H1 (cell line): ENCODE measurements at regions not wholly inside any gene's neighbourhood (a gene's known extent, or its start where the extent isn't known, plus 50 kb on each side); places are given as distances from the start of the nearest gene placed in this dataset.
"Not testable (repeated sequence)": the region's sequence is repeated elsewhere in the genome, so short reads cannot be mapped to it uniquely, and the experiment has no call there.

ENCODE experiments used
- CTCF ChIA-PET: fragments of 300-600 bp; sonication (Branson Sonifier 250); formaldehyde crosslinking; loops from one replicate; lab custom pipeline; 2021; ENCODE audit not compliant: partially characterized antibody; lab: Charles Lee
- POLR2A ChIA-PET: fragments of 300-600 bp; sonication (Branson Sonifier 250); formaldehyde crosslinking; loops from one replicate; lab custom pipeline; 2021; ENCODE audit warnings: inconsistent platforms; ENCODE audit not compliant: partially characterized antibody; lab: Charles Lee
- DNase-seq, 2 experiments: peaks; one replicate each; pipeline versions ENCODE4 v3.0.0 to v3.0.0-alpha.2; 2010 to 2022; ENCODE audit warnings: low spot score in 2 of 2, low read depth in 1 of 2, mixed read lengths in 1 of 2
- FAIRE-seq: peaks from 2 replicates; lab custom pipeline; 2011; peaks lifted over from hg19 to GRCh38; lab: Jason Lieb, UNC
- H2AFZ ChIP-seq: 2 replicates; pipeline ENCODE4 v1.8.1; 2012; ENCODE audit warnings: low read length, inconsistent platforms
- H2AK5ac ChIP-seq: 2 replicates; pipeline ENCODE4 v1.6.1; 2013; ENCODE audit warnings: low read depth, low read length
- H2BK120ac ChIP-seq: replicated peaks from 2 replicates; pipeline ENCODE3; 2013; ENCODE audit warnings: low read depth, low read length, inconsistent platforms
- H2BK12ac ChIP-seq: 2 replicates; pipeline ENCODE4 v1.6.1; 2013; ENCODE audit warnings: low read depth, low read length
- H2BK15ac ChIP-seq: 2 replicates; pipeline ENCODE4 v1.6.1; 2013; ENCODE audit warnings: low read length
- H2BK20ac ChIP-seq: 2 replicates; pipeline ENCODE4 v1.6.1; 2013; ENCODE audit warnings: low read length
- H2BK5ac ChIP-seq: 2 replicates; pipeline ENCODE4 v1.6.1; 2013; ENCODE audit warnings: low read depth, low read length
- H3K14ac ChIP-seq: 2 replicates; pipeline ENCODE4 v1.6.1; 2013; ENCODE audit warnings: inconsistent platforms; ENCODE audit not compliant: insufficient read length
- H3K18ac ChIP-seq: 2 replicates; pipeline ENCODE4 v1.6.1; 2013; ENCODE audit warnings: low read length; ENCODE audit errors: extremely low read depth
- H3K23ac ChIP-seq: 2 replicates; pipeline ENCODE4 v1.6.1; 2013; ENCODE audit warnings: inconsistent platforms; ENCODE audit not compliant: insufficient read length
- H3K23me2 ChIP-seq: 2 replicates; pipeline ENCODE4 v1.6.1; 2013; ENCODE audit warnings: low read depth, low read length
- H3K27ac ChIP-seq: 2 replicates; pipeline ENCODE4 v1.6.1; 2011; ENCODE audit warnings: low read depth, low read length, inconsistent platforms
- H3K27me3 ChIP-seq, 4 experiments: replicated peaks in 1 of 4; 1 replicate in 1 of 4; 2 replicates in 3 of 4; pipeline versions ENCODE4 v1.6.1 to v1.8.1; 2011 to 2013; ENCODE audit warnings: low read length in 3 of 4, mild to moderate bottlenecking in 3 of 4, inconsistent platforms in 2 of 4, mixed read lengths in 2 of 4, moderate library complexity in 1 of 4; ENCODE audit not compliant: control insufficient read depth in 3 of 4, insufficient read depth in 3 of 4; ENCODE audit errors: extremely low read depth in 1 of 4
- H3K36me3 ChIP-seq, 4 experiments: 2 replicates each; pipeline versions ENCODE4 v1.6.1 to v1.8.1; 2011 to 2013; ENCODE audit warnings: mild to moderate bottlenecking in 4 of 4, low read length in 3 of 4, moderate library complexity in 2 of 4, control low read depth in 1 of 4, inconsistent platforms in 1 of 4; ENCODE audit not compliant: insufficient read depth in 4 of 4, control insufficient read depth in 2 of 4
- H3K4ac ChIP-seq: replicated peaks from 2 replicates; pipeline ENCODE3; 2013; ENCODE audit warnings: low read length, low read depth, mixed read lengths, inconsistent platforms; ENCODE audit not compliant: insufficient read length
- H3K4me1 ChIP-seq, 4 experiments: replicated peaks in 1 of 4; 1 replicate in 1 of 4; 2 replicates in 3 of 4; pipeline versions ENCODE4 v1.6.1 to v1.8.1; 2011 to 2013; ENCODE audit warnings: low read length in 3 of 4, inconsistent platforms in 2 of 4, mixed read lengths in 1 of 4; ENCODE audit not compliant: insufficient read depth in 4 of 4, control insufficient read depth in 3 of 4
- H3K4me2 ChIP-seq, 2 experiments: 2 replicates each; pipeline versions ENCODE4 v1.6.1 to v1.8.1; 2011 to 2013; ENCODE audit warnings: low read depth in 2 of 2, low read length in 2 of 2, control low read depth in 1 of 2, inconsistent platforms in 1 of 2, mild to moderate bottlenecking in 1 of 2; ENCODE audit not compliant: insufficient read depth in 1 of 2
- H3K4me3 ChIP-seq, 4 experiments: fragments of 200-600, 300-600 bp in 1 of 4; sonication (generic), shearing (Covaris generic), sonication (Bioruptor Twin) in 1 of 4; 2 replicates each; pipeline versions ENCODE4 v1.5.1 to v1.8.1; 2011 to 2016; ENCODE audit warnings: low read length in 4 of 4, low read depth in 3 of 4, control low read depth in 2 of 4, inconsistent platforms in 2 of 4, mild to moderate bottlenecking in 2 of 4, mixed read lengths in 1 of 4, moderate library complexity in 1 of 4; ENCODE audit not compliant: insufficient read depth in 2 of 4; ENCODE audit errors: extremely low read depth in 1 of 4
- H3K56ac ChIP-seq: replicated peaks from 2 replicates; pipeline ENCODE3; 2013; ENCODE audit warnings: low read depth, mild to moderate bottlenecking, mixed read lengths, low read length, inconsistent platforms; ENCODE audit not compliant: insufficient read length
- H3K79me1 ChIP-seq: 2 replicates; pipeline ENCODE4 v1.6.1; 2013; ENCODE audit warnings: low read depth, low read length, control low read depth
- H3K79me2 ChIP-seq, 2 experiments: 2 replicates each; pipeline versions ENCODE4 v1.6.1 to v1.8.1; 2012 to 2013; ENCODE audit warnings: low read length in 2 of 2, mild to moderate bottlenecking in 2 of 2, inconsistent platforms in 1 of 2; ENCODE audit not compliant: insufficient read depth in 2 of 2, control insufficient read depth in 1 of 2
- H3K9ac ChIP-seq, 4 experiments: replicated peaks in 1 of 4; 1 replicate in 1 of 4; 2 replicates in 3 of 4; pipeline versions ENCODE4 v1.6.1 to v1.8.1; 2011 to 2013; ENCODE audit warnings: low read depth in 3 of 4, low read length in 3 of 4, control low read depth in 2 of 4, mild to moderate bottlenecking in 2 of 4, moderate library complexity in 2 of 4, inconsistent platforms in 1 of 4; ENCODE audit errors: extremely low read depth in 1 of 4
- H3K9me3 ChIP-seq, 2 experiments: 2 replicates each; pipeline versions ENCODE4 v1.6.1 to v1.8.1; 2012 to 2013; ENCODE audit warnings: mild to moderate bottlenecking in 2 of 2, moderate library complexity in 2 of 2, control low read depth in 1 of 2, inconsistent platforms in 1 of 2, low read depth in 1 of 2, low read length in 1 of 2, mixed read lengths in 1 of 2; ENCODE audit not compliant: insufficient read depth in 2 of 2
- H4K20me1 ChIP-seq, 2 experiments: replicated peaks in 1 of 2; 2 replicates each; pipeline versions ENCODE3 to v1.8.1; 2011 to 2013; ENCODE audit warnings: inconsistent platforms in 2 of 2, low read length in 2 of 2, mild to moderate bottlenecking in 1 of 2; ENCODE audit not compliant: insufficient read depth in 2 of 2, control insufficient read depth in 1 of 2
- H4K5ac ChIP-seq: 2 replicates; pipeline ENCODE4 v1.6.1; 2013; ENCODE audit warnings: low read length, low read depth, mixed read lengths, inconsistent platforms; ENCODE audit not compliant: insufficient read length
- H4K8ac ChIP-seq: 2 replicates; pipeline ENCODE4 v1.8.0; 2013; ENCODE audit warnings: mild to moderate bottlenecking, moderate library complexity, low read length, inconsistent platforms; ENCODE audit not compliant: insufficient read depth; ENCODE audit errors: extremely low read depth
- H4K91ac ChIP-seq: replicated peaks from 2 replicates; pipeline ENCODE3; 2013; ENCODE audit warnings: low read length, mixed read lengths, inconsistent platforms; ENCODE audit not compliant: insufficient read length
- WGBS, 2 experiments: shearing (Covaris generic) in 1 of 2; methylation state at CpG; one replicate each; pipeline versions ENCODE4 v1.1.6 to v1.1.7; 2013 to 2015; ENCODE audit warnings: low lambda C conversion rate in 2 of 2, mixed read lengths in 2 of 2, inconsistent platforms in 1 of 2, low coverage in 1 of 2, missing lambda C conversion rate in 1 of 2; ENCODE audit not compliant: insufficient replicate concordance in 2 of 2, insufficient coverage in 1 of 2, insufficient read length in 1 of 2; ENCODE audit errors: extremely low coverage in 1 of 2, missing lambda C conversion rate in 1 of 2; 5-methylcytosine and 5-hydroxymethylcytosine counted together

- H3K23me2 ChIP-seq, H2BK12ac ChIP-seq, H2AFZ ChIP-seq, DNase-seq, POLR2A ChIA-PET, H4K20me1 ChIP-seq, H3K27ac ChIP-seq, H3K14ac ChIP-seq, H3K27me3 ChIP-seq, H3K18ac ChIP-seq, H3K4me1 ChIP-seq, H2BK5ac ChIP-seq, H3K23ac ChIP-seq, H3K79me2 ChIP-seq, H2BK15ac ChIP-seq, H3K4me2 ChIP-seq, H3K4ac ChIP-seq, H3K56ac ChIP-seq, H2BK20ac ChIP-seq, H4K91ac ChIP-seq, H3K9me3 ChIP-seq, H3K9ac ChIP-seq, H3K79me1 ChIP-seq, CTCF ChIA-PET, H2AK5ac ChIP-seq, H3K4me3 ChIP-seq, H4K5ac ChIP-seq, H3K36me3 ChIP-seq, FAIRE-seq, H4K8ac ChIP-seq, H2BK120ac ChIP-seq: not testable (repeated sequence)
- 93% methylated on average over 4 of the region's 4 CpGs; no CpG with 5 or more reads in 1 of the 2 experiments for WGBS, 2 experiments
Observed at GRCh38 chr14:57110411-57110810, 158.3 kb downstream of the EXOC5 start.
